OCI-LY7 (cell line): ENCODE measurements at regions not wholly inside any gene's neighbourhood (a gene's known extent, or its start where the extent isn't known, plus 50 kb on each side); places are given as distances from the start of the nearest gene placed in this dataset.

Experiments
- CTCF ChIP-seq: fragments of 200-600 bp; sonication (generic); conservative IDR thresholded peaks from 2 replicates; pipeline ENCODE4 v1.5.1; 2014; ENCODE audit warnings: mild to moderate bottlenecking, antibody characterized with exemption, low read length, moderate library complexity, mixed read lengths
- EZH2phosphoT487 ChIP-seq: fragments of 200-600 bp; sonication (generic); IDR thresholded peaks from 2 replicates; pipeline ENCODE4 v1.6.1; 2018; ENCODE audit warnings: low read depth, borderline replicate concordance, mild to moderate bottlenecking, mixed run types, antibody characterized with exemption, low read length, moderate library complexity, mixed read lengths

DNA sequence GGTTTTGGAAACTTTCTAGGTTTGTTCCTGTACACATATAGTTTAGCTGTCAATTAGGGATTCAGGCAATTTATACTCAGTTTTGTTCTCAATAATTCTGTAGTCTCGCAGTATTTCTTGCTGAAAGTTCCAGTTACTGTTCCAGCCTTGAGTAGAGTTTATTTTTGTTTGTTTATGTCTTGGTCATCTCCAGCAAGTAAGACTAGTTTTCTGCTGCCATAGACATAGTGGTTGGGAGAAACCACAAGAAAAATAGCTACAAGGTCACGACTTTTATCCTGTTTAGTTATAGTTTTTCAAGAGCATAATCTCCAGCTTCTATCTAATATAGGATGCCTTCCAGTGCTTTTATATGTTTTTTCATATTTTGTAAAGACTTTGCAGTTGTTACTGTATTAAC is 99.6 kb upstream of the FOXG1 start:
- TF ChIP-seq CTCF (no peak), EZH2phosphoT487 (no peak)
